GM18858 (cell line): ENCODE measurements at regions not wholly inside any gene's neighbourhood (a gene's known extent, or its start where the extent isn't known, plus 50 kb on each side); places are given as distances from the start of the nearest gene placed in this dataset.

Experiments used
- ATAC-seq: cut with Tn5 transposase; IDR thresholded peaks from one replicate; pipeline ENCODE4 v1.9.1; 2021; ENCODE audit not compliant: unreplicated experiment

GRCh38 chr5:171625646-171626045 is 160.0 kb upstream of the SMIM23 start:
- no peak for ATAC-seq

- no peak for ATAC-seq
Observed at GRCh38 chr5:171627936-171628632, 157.5 kb upstream of the SMIM23 start.

- ATAC-seq, result no peak
Observed at GRCh38 chr5:171628633-171628974, 157.0 kb upstream of the SMIM23 start.

- no peak for ATAC-seq
Observed at GRCh38 chr5:171629221-171629620, 156.4 kb upstream of the SMIM23 start.

GRCh38 chr5:171629628-171630349 is 155.8 kb upstream of the SMIM23 start:
- no peak for ATAC-seq

- ATAC-seq, result no peak
Observed at GRCh38 chr5:171630350-171631065, 155.1 kb upstream of the SMIM23 start.

- no peak for ATAC-seq
Observed at GRCh38 chr5:171632616-171633015, 153.0 kb upstream of the SMIM23 start.

- no peak for ATAC-seq
Observed at GRCh38 chr5:171633776-171634470, 151.7 kb upstream of the SMIM23 start.

- no peak for ATAC-seq
Observed at GRCh38 chr5:171634511-171634910, 151.1 kb upstream of the SMIM23 start.

- no peak for ATAC-seq
Observed at GRCh38 chr5:171635028-171635427, 150.6 kb upstream of the SMIM23 start.

- no peak for ATAC-seq
Observed at GRCh38 chr5:171635561-171636245, 149.9 kb upstream of the SMIM23 start.

- ATAC-seq, result no peak
Observed at GRCh38 chr5:171637811-171638210, 147.8 kb upstream of the SMIM23 start.

GRCh38 chr5:171639205-171639621 is 146.4 kb upstream of the SMIM23 start:
- ATAC-seq, result no peak

- ATAC-seq, result no peak
Observed at GRCh38 chr5:171639966-171640365, 145.7 kb upstream of the SMIM23 start.

- ATAC-seq, result no peak
Observed at GRCh38 chr5:171640480-171640879, 145.1 kb upstream of the SMIM23 start.

GRCh38 chr5:171641891-171642290 is 143.7 kb upstream of the SMIM23 start:
- no peak for ATAC-seq

GRCh38 chr5:171642894-171643293 is 142.7 kb upstream of the SMIM23 start:
- ATAC-seq, result no peak

GRCh38 chr5:171644536-171644935 is 141.1 kb upstream of the SMIM23 start:
- ATAC-seq, result no peak

- no peak for ATAC-seq
Observed at GRCh38 chr5:171646102-171647042, 139.2 kb upstream of the SMIM23 start.
